ENCODE measurements at regions not wholly inside any gene's neighbourhood (a gene's known extent, or its start where the extent isn't known, plus 50 kb on each side); places are given as distances from the start of the nearest gene placed in this dataset.

DNA sequence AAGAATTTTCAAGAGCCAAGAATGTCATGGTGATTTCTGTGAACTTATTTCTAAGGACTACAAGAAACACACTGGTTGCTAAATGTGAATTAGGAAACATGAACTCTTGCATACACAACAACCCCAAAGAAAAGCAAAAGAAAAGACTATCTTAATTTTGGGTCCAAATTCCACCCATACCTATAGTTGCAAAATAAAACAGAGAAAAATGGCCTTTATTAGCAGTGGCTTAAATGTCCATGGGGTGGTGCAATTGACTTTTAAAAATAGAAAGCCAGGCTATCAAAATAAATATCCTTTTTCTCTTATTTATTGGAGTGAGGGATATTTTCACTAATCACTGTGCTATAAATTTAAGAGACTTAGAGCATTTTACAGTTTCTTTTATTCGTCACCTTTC lies 80.9 kb upstream of the DPYD start:
- no peak for DNase-seq (ENCODE audit: low read depth in 1 of 2, low spot score in 1 of 2)

DNA sequence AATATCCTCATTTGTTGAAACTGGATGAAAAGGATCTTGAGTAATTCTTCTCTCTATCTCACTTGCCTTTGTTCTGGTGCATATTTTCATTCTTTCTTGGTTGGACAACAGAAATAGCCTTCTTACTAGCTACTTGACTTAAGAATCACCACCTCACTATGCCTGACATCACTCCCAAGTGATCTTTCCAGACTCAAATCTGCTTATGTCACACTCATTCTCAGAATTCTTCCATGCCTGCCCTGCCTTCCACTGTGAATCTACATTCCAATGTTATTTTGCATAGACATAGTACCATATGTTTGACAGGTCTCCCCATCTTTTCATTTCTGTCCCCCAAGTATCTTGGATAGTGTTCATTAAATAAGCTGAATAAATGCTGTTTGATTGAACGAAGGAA lies 78.5 kb upstream of the DPYD start:
- DNase-seq (ENCODE audit: low read depth in 1 of 2, low spot score in 1 of 2), result no peak

DNA sequence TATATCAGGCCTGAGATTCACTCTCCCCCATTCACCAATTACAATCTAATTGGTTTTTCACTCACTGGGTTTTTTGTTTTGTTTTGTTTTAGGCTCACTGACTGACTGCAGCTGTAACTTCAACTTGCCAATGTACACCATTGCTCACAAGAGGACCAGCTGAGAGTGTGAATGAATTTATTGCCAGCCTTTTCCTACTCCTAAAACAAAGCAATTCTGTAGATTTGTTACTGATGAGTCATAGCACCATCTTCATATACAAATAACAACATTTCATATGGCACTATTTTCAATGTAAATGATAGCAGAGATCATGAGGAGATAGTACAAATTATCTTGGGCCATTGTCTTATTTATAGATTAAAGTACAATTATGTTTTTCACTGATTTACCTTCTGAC lies 76.0 kb upstream of the DPYD start:
- DNase-seq (ENCODE audit: low read depth in 1 of 2, low spot score in 1 of 2), result no peak

DNA sequence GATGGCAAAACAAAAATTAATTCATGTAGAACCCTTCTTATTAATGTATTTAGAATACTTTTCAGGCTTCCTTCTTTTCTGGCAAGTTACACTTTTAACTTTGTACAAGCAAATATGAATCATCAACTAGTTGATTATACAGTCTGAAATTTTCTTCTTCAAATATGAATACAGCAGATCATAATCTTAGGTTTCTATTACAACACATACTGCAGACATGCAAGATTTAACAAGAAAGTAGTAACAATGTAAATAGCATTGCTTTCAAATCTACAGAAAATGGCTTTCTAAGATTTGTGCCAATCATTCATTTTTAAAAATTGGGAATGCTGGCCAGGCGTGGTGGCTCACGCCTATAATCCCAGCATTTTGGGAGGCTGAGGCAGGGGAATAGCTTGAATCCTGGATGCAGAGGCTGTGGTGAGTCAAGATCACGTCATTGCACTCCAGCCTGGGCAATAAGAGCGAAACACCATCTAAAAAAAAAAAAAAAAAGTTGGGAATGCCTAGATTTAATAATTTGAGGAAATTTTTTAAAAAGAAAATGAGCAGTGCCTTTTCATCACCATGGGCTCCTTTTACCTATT lies 68.4 kb upstream of the DPYD start:
- DNase-seq (ENCODE audit: low read depth in 1 of 2, low spot score in 1 of 2), result no peak

- DNase-seq (ENCODE audit: low read depth in 1 of 2, low spot score in 1 of 2), result no peak
These were observed 65.5 kb upstream of the DPYD start for GRCh38 chr1:97986041-97987005.

DNA sequence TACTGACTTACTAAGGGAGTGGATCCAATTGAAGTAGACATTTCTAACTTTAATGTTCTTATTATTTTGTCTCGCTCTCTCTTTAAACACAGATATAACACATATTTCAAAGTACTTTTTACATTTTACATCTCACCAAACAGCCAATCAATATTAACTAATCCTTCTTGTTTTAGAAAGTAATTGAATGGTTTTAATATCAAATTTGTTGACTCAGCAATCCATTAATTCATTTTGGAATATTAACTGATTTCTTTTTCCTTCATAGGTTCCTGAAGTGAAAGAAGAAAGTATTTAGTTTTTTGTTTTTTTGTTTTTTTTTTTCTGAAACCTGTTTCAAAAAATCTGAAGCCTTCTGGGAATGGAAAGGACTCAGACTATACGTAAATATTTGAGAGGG lies 62.3 kb upstream of the DPYD start:
- no peak for DNase-seq (ENCODE audit: low read depth in 1 of 2, low spot score in 1 of 2)

GRCh38 chr1:97980530-97980929 lies 59.7 kb upstream of the DPYD start:
- no peak for DNase-seq (ENCODE audit: low read depth in 1 of 2, low spot score in 1 of 2)

GRCh38 chr1:97976801-97977200 lies 56.0 kb upstream of the DPYD start:
- no peak for DNase-seq (ENCODE audit: low read depth in 1 of 2, low spot score in 1 of 2)

Data from activated T-helper 1 cell treated with anti-CD3 and anti-CD28 coated beads, Interleukin-2, amount 50 U/mL, for 16 hours (primary cell).